GM12874 (cell line): ENCODE measurements at regions not wholly inside any gene's neighbourhood (a gene's known extent, or its start where the extent isn't known, plus 50 kb on each side); places are given as distances from the start of the nearest gene placed in this dataset.

Experiments used
- CTCF ChIP-seq: IDR thresholded peaks from 2 replicates; pipeline ENCODE4 v1.5.1; 2011; ENCODE audit warnings: low read depth, mild to moderate bottlenecking, control low read depth, low read length, moderate library complexity; ENCODE audit not compliant: insufficient read depth

GRCh38 chr1:39132505-39133339 lies 71.8 kb upstream of the MACF1 start:
- TF ChIP-seq CTCF, result no peak

- TF ChIP-seq CTCF, result no peak
Observed at GRCh38 chr1:39133340-39133684, 71.2 kb upstream of the MACF1 start.

DNA sequence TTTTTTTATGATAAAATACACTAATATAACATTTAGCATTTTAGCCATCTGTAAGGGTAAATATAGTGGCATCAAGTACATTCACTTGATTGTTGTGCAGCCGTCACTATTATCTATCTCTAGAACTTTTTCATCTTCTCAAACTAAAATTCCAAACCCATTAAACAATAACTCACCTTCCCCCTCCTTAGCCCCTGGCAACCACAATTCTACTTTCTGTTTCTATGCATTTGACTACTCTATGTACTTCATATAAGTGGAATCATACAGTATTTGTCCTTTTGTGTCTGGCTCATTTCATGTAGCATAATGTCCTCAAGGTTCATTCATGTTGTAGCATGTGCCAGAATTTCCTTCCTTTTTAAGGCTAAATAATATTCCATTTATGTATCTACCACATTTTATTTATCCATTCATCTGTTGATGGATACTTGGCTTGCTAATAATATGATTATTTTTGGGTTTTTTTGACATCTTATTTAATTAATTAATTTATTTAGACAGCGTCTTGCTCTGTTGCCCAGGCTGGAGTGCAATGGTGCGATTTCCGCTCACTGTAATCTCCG lies 69.6 kb upstream of the MACF1 start:
- TF ChIP-seq CTCF, result no peak

GRCh38 chr1:39136638-39137037 lies 67.9 kb upstream of the MACF1 start:
- TF ChIP-seq CTCF, result no peak

DNA sequence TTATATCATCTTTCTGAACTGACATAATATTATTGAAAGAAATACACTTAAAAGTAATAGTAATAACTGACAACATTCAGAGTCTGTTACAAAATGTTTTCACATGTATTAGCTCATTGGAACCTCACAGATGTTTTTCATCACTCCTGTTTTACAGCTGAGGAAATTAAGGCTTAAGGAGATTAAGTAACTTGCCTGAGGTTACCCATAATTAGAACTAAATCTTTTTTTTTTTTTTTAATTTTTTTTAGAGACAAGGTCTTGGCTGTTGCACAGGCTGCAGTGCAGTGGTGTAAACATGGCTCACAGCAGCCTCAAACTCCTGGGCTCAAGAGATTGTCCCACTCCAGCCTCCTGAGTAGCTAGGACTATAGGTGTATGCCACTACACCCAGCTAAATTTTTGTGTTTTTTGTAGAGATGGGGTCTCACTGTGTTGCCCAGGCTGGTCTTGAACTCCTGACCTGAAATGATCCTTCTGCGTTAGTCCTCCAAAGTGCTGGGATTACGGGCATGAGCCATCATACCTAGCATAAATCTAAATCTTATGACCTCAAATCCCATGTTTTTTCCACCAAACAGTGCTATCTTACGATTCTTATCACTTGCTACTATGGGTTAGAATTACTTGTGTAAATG lies 64.7 kb upstream of the MACF1 start:
- no peak for TF ChIP-seq CTCF

DNA sequence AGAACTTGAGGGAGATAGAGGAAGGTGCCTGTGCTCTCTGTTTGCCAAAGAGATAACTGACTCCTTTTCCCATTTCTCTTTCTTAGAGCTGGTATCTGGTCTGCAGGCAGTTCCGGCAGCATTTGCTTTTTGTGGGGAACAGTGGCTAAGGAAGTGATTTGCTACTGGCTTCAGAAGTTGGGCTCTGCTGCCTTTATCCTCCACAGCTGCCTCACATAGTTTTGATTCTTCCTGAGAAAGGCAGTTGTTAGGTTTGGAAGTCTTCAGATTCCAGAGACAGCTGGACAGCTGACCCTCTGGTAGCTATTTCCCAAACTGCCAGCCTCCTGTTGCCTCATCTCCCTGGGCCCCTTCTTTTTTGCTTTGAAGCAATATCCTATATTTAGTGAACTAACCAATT lies 62.6 kb upstream of the MACF1 start:
- no peak for TF ChIP-seq CTCF

DNA sequence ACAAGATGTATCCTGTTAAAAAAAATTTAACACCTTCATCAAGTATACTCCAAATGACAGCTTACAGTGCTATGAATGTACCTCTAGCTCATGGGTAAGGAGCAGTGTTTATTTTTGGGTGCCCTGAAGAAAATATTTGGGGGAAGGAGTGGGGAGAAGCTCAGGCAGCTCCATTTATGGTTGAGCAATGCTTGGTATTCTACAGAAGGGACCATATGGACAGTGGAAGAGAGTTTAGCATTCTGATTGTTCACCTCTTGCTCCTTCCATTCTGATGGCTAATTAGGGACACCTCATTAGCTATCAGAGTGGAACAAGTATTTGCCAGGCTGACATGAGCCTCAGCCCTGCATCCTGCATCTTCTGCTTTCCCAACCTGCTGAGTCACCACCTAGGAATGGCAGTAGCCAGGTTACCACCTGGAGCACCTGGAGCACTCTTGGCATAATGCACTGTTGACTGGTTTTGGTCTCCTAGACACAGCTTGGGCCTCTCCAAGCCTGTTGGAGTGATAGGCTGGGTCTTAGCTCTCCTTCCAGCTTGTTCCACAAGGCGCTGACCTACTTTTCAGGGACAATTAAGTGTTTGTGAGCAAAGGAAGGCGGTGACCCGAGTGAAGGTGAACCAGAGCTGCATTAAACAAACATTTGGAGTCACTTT lies 62.0 kb upstream of the MACF1 start:
- no peak for TF ChIP-seq CTCF
